NCI-H128 (cell line): ENCODE measurements at regions not wholly inside any gene's neighbourhood (a gene's known extent, or its start where the extent isn't known, plus 50 kb on each side); places are given as distances from the start of the nearest gene placed in this dataset.

Source experiments
- DNase-seq: peaks from one replicate; lab custom pipeline; 2025; ENCODE audit not compliant: unreplicated experiment; lab: John Stamatoyannopoulos, UW

DNA sequence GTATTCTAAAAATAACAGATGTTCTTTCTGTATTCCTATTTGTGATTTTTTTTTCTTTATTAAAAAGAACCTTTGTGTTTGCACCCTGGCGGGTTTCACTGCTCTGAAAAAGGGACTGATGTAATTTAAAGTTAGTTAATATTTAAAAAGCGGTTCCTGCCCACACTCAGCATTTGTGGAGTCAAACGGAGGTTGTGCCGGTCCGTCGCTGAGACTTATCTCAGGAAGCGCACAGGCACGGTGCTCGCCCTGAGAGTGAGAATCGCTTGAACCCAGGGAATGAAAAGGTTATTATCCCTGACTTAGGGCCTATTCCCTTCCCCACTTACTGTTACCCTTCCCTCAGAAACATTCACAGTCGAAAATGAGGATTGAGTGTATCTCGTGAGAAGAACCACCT is 366.7 kb downstream of the THBS2 start:
- DNase-seq, result no peak

- no peak for DNase-seq
Measured at GRCh38 chr6:168885751-168886742, 367.6 kb downstream of the THBS2 start.

GRCh38 chr6:168885196-168885595 is 368.4 kb downstream of the THBS2 start:
- DNase-seq, result no peak

DNA sequence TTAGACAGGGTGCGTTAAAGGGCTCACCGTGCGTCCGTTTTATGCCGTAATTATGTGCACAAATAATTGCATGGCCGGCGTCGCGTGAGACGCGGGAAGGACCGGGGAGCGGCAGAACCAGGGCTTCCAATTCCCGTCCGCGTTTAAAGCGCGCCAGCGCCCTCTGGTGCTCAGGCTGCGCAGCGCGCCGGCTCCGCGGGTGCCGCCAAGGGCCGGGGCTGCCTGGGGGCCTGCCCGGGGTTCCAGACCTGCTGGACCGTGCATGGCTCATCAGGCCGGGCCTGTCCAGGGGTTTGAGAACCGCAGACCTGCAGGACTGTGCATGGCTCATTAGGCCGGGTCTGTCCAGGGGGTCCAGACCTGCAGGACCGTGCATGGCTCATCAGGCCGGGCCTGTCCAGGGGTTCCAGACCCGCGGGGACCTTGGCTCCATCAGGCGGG is 369.0 kb downstream of the THBS2 start:
- peak; percentile 43 for DNase-seq

DNA sequence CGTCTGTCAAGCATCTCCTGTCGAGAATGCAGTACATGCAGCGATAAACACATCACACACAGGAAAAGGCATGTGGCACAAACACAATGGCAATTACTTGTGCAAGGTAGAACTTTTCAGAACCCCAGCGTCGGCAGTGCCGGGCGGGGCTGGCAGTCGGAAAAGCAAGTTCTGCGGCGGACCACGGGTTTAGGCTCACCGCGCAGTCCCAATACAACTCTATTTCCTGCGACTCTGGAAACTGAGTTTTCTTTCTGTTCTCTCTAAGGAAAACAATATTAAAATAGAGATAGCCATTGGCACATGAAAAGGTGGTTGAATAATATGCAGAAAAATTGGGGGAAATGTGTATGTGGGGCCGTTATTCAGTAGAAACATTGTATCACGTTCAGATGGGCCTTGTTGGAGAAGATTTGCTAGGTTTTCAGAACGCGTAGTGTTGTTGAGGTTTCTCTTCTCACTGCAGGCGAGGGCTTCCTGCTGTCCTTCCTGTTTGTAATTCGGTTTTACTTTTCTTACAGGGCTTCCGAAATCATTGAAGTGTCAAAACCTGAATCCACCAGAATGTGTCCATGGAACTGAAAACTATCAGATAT is 369.5 kb downstream of the THBS2 start:
- DNase-seq, result no peak

DNA sequence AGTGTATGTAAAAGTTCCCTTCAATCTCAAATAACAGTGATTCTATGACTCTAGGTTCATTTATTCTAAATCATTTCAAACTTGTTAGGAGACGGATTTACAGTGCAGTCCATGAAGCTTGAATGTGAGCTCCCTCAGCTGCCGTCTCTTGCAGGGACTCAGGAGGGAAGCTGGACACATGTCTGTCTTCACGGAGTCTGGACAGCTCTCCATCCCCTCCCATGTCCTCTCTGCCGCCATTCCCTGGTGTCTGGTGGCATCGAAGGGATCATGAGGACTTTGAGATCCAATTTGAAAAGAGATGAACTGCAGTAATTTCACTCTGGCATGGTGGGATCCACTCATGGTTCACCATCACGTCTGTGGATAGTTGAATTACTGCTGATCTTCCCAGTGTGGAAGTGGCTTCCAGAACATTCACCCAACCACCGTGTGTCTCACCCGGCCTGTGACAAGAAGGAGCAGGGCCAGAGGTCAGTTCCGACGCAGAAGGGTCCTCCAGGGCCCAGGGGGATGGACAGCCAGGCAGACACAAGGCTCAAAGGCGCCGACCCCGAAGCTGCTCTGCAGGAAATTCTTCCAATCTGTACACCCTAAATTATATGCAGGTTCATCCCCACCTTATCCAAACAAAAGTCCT is 370.1 kb downstream of the THBS2 start:
- no peak for DNase-seq

DNA sequence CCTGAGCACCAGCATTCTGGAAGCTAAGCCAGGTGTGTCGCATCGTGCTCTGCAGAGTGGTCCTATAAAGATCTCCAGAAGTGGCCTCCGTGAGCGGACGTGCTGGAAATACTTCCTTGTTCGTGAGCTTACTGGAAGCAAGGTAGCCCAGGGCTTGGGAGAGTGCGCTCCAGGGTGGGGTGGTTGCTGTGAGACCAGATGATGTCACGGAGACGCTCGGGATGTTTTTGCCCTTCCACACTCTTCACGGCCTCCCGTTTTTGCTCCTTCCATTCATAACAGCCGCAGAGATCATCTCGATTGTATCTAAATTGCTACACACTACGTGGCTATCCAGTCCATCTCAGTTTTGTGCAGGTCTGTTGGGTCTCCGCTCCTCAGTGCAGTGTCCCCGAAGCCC is 373.4 kb downstream of the THBS2 start:
- no peak for DNase-seq

DNA sequence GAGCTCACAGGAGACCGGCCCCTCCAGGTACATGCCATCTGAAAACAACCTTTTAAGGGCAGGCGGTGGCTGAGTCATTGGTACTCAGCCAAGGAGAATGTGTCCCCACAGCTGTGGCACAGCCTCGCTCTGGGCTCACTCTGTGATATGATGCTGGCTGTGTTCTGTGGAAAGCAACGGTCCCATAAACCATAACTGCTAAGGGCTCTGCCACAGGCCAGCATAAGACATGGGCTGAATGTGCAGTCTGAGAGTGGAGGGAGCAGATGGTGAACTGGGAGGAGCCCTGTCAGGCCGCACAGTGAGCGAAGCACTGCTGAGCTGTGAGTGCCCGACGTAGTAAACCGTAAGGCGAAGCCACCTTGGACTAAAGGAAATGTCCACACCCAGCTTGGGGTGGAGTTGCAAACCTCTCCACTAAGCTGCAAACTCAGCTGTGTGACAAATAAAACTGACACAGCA is 375.8 kb downstream of the THBS2 start:
- DNase-seq, result peak; percentile 51

DNA sequence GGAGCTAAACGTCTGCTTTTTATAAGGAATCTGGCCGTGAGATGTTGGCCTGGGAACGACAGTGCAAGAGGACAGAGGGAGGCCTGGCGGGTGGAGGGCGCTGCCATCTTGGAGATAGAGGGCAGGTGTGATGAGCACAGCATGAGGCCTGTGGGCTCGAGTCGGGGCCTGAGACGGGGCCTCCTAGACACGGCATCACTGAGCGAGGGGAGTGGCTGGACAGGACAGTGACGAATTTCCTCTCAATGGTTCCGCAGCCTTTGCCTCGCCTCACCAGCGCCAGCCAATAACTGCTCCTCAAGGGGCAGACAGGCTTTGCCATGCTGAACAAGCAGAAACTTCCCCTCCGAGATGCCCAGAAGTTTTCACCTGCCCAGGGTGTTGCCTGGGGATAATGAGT is 376.7 kb downstream of the THBS2 start:
- no peak for DNase-seq

DNA sequence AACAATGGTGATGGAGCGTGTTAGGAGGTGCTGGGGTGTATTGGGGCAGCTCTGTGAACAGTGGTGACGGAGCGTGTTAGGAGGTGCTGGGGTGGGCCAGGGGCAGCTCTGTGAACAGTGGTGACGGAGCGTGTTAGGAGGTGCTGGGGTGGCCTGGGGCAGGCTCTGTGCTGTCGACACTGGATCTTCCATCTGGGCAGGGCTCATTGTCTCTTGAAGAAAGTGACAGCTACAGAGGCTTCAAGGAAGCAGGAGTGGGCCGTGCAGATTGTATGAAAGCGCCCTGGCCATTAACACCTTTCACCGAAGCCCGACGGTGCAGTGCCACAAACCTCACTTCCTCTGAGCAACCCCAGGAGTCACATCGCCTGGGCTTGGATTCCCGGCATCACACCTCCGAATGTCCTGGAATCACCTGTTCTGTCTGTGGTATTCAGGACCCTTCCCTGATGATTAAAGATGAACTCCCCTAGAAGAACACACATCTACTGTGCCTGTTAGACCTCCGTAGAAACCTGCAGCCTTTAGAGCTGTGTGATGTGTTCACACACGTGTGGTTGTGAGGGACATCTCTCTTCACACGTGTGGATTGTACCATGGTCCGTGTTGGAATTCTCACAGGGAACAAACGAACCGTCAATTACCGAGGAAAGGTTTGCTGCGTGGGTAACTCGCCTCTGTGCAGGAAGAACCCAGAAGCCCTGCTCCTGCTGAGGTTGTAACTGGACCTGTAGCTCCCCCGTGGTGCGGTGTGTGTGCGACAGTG is 377.7 kb downstream of the THBS2 start:
- DNase-seq, result no peak

DNA sequence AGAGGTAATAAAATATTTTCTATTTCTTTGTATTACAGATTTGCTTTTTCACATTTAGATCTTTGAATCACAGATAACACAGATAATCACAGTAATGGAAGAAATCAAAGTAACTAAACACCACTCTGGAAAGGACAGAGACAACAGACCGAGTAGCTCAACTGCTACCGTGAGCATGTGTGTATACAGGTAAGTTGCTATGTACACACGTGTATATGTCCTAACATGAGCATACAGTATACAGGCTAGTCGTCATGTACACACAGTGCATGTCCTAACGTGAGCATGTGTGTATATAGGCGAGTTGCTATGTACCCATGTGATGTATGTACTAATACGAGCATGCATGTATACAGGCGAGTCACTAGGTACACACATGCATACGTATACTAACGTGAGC is 379.0 kb downstream of the THBS2 start:
- DNase-seq, result no peak

DNA sequence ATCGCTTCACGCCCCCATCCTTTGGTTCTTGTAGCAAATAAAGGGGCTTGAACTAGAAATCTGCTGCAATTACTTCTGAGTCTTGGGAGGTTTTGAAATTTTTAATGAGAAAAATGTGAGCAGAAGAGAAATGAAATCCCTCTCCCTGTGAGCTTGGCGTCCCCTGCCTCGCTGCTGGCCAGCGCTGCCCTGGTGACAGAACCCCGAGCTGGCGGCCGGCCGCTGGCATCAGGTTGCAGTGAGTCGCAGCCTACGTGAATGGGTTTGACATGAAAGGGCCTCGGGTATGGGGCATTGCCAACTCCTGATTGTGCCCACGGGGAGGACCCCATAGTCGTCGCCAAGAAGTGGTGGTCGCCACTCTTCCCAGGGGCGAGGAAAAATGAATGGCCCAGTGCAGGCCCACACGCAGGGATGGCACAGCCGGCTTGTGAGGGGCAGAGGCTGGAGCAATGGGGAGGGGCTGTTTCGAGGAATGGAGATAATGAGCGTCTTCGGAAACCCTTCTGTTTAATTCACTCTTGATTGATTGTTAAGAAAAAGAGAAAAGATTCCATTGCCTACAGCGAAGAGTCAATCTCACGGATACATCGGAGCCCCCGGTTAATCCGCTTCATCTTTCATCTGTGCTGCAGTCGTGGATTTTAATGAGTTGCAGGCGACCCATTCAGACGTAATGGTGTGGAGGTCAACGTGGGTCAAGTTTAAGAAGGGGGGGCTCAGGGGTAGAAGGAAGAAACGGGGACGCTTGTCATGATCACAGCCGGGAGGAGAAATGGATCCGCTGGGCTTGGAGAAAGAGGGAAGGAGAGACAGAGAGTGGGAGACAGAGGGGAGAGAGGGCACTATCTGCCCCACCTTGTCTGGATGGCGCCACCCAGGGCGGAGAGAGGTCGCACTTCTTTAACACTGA is 380.1 kb downstream of the THBS2 start:
- no peak for DNase-seq

GRCh38 chr6:168871642-168872315 is 381.9 kb downstream of the THBS2 start:
- no peak for DNase-seq

GRCh38 chr6:168870982-168871381 is 382.7 kb downstream of the THBS2 start:
- DNase-seq, result no peak

- DNase-seq, result no peak
Measured at GRCh38 chr6:168867247-168868102, 386.2 kb downstream of the THBS2 start.

DNA sequence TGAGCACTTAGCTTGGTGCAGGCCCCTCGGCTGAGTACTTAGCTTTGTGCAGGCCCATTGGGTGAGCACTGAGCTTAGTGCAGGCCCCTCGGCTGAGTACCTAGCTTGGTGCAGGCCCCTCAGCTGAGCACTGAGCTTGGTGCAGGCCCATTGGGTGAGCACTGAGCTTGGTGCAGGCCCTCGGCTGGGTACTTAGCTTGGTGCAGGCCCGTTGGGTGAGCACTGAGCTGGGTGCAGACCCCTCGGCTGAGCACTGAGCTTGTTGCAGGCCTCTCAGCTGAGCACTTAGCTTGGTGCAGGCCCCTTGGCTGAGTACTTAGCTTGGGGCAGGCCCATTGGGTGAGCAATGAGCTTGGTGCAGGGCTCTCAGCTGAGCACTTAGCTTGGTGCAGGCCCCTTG is 387.1 kb downstream of the THBS2 start:
- DNase-seq, result no peak

DNA sequence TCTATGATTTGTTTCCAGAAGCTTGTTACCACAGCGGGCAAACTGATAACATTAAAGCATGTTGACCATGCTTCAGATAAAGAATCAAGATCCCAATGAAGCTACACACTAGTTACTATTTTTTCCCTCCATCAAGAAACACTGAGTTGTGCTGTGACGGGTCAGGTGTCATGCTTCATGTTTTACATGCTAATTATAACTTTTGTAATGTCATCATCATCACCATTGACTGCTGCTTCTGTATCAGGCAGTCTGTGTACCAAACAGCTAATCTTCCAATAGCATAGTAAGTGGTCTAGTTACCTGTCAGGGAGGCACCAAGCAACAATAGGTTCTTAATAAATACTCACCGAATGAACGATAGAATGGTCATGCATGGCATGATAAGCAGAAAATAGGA is 388.1 kb downstream of the THBS2 start:
- no peak for DNase-seq
